ENCODE measurements at regions not wholly inside any gene's neighbourhood (a gene's known extent, or its start where the extent isn't known, plus 50 kb on each side); places are given as distances from the start of the nearest gene placed in this dataset.
"Not testable (repeated sequence)": the region's sequence is repeated elsewhere in the genome, so short reads cannot be mapped to it uniquely, and the experiment has no call there.

- Histone ChIP-seq H3K9ac (no peak overlapping the region), H3K36me3 (ENCODE audit: control insufficient read depth, insufficient read depth, low read length) (no peaks in the 10 kb centered on the region), H3K4me1 (no peaks in the 10 kb centered on the region), H3K27me3 (ENCODE audit: control insufficient read depth, insufficient read depth, low read length) (no peaks in the 10 kb centered on the region), H3K4me3 (ENCODE audit: low read depth, low read length) (no peak overlapping the region), H3K4me2 (ENCODE audit: low read length) (no peak overlapping the region), H3K27ac (no peak overlapping the region), H3K79me2 (no peaks in the 10 kb centered on the region), H2AFZ (no peak overlapping the region), H3K9me3 (ENCODE audit: control insufficient read depth, low read length) (no peaks in the 10 kb centered on the region)
- TF ChIP-seq, protein P1, sequence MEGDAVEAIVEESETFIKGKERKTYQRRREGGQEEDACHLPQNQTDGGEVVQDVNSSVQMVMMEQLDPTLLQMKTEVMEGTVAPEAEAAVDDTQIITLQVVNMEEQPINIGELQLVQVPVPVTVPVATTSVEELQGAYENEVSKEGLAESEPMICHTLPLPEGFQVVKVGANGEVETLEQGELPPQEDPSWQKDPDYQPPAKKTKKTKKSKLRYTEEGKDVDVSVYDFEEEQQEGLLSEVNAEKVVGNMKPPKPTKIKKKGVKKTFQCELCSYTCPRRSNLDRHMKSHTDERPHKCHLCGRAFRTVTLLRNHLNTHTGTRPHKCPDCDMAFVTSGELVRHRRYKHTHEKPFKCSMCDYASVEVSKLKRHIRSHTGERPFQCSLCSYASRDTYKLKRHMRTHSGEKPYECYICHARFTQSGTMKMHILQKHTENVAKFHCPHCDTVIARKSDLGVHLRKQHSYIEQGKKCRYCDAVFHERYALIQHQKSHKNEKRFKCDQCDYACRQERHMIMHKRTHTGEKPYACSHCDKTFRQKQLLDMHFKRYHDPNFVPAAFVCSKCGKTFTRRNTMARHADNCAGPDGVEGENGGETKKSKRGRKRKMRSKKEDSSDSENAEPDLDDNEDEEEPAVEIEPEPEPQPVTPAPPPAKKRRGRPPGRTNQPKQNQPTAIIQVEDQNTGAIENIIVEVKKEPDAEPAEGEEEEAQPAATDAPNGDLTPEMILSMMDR (IDR thresholded peaks at IDR 0.05), result no peak
Measured at GRCh38 chr13:73815796-73816195, 318.4 kb downstream of the KLF12 start.

DNA sequence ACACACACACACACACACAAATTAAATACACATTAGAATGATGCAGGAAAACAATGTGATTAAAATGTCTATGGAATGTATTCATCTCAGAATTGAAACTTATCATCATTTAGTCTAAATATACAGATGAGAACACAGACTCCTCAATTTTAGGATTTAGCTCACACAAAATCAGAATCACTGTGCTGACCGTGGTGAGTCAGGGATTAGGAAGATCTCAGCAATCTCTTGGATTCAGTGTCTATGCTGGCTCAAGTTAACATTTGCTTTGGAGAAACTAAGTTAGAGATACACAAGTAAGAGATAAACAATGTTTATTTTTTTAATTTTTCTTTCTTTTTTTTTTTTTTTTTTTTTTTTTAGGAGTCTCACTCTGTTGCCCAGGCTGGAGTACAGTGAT is 323.6 kb downstream of the KLF12 start:
- no peaks in the 10 kb centered on the region for H3K79me2 ChIP-seq
- H3K27ac ChIP-seq, result no peak overlapping the region
- no peak overlapping the region for H3K9ac ChIP-seq
- H3K4me2 ChIP-seq (ENCODE audit: low read length), result no peak overlapping the region
- TF ChIP-seq, protein P1 (IDR thresholded peaks at IDR 0.05), result no peak
- no peaks in the 10 kb centered on the region for H3K4me1 ChIP-seq
- no peaks in the 10 kb centered on the region for H3K27me3 ChIP-seq (ENCODE audit: control insufficient read depth, insufficient read depth, low read length)
- no peaks in the 10 kb centered on the region for H3K36me3 ChIP-seq (ENCODE audit: control insufficient read depth, insufficient read depth, low read length)
- no peak overlapping the region for H3K4me3 ChIP-seq (ENCODE audit: low read depth, low read length)
- no peaks in the 10 kb centered on the region for H3K9me3 ChIP-seq (ENCODE audit: control insufficient read depth, low read length)
- no peak overlapping the region for H2AFZ ChIP-seq

DNA sequence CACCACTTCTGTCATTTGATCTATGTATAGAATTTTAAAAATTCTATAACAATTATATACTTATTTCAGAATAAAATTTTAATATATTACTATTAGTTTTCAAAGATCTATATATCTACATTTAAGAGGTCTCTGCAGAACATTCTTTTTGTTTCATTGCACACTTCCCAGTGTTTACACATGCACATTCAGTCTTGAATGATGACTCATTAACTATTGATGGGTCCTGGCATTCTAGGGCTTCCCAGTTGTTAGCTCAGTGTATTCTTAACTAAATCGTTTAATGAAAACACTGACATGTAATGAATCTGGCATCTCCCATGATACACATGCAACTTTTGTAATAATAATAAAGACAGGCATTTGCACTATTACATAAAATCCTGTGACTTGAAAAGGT is 324.6 kb downstream of the KLF12 start:
- Histone ChIP-seq H3K27me3 (ENCODE audit: control insufficient read depth, insufficient read depth, low read length) (no peaks in the 10 kb centered on the region), H3K36me3 (ENCODE audit: control insufficient read depth, insufficient read depth, low read length) (no peaks in the 10 kb centered on the region), H3K4me2 (ENCODE audit: low read length) (no peak overlapping the region), H3K9me3 (ENCODE audit: control insufficient read depth, low read length) (no peaks in the 10 kb centered on the region), H2AFZ (no peak overlapping the region), H3K9ac (no peak overlapping the region), H3K4me1 (no peaks in the 10 kb centered on the region), H3K4me3 (ENCODE audit: low read depth, low read length) (no peak overlapping the region), H3K79me2 (no peaks in the 10 kb centered on the region), H3K27ac (no peak overlapping the region)
- TF ChIP-seq, protein P1 (IDR thresholded peaks at IDR 0.05), result no peak

- H3K27me3 ChIP-seq (ENCODE audit: control insufficient read depth, insufficient read depth, low read length), result no peaks in the 10 kb centered on the region
- H3K27ac ChIP-seq, result no peak overlapping the region
- TF ChIP-seq, protein P1 (IDR thresholded peaks at IDR 0.05), result no peak
Measured at GRCh38 chr13:73808318-73808717, 325.9 kb downstream of the KLF12 start.

GRCh38 chr13:73805326-73805958 is 328.8 kb downstream of the KLF12 start:
- not testable (repeated sequence) for H3K4me1 ChIP-seq; H3K9me3 ChIP-seq (ENCODE audit: control insufficient read depth, low read length); H2AFZ ChIP-seq; H3K27ac ChIP-seq; H3K36me3 ChIP-seq (ENCODE audit: control insufficient read depth, insufficient read depth, low read length); H3K9ac ChIP-seq; H3K4me2 ChIP-seq (ENCODE audit: low read length); H3K4me3 ChIP-seq (ENCODE audit: low read depth, low read length); H3K79me2 ChIP-seq; H3K27me3 ChIP-seq (ENCODE audit: control insufficient read depth, insufficient read depth, low read length)

More at GRCh38 chr13:73808318-73808717, 325.9 kb downstream of the KLF12 start:
- no peak overlapping the region for H2AFZ ChIP-seq
- no peak overlapping the region for H3K4me3 ChIP-seq (ENCODE audit: low read depth, low read length)
- H3K4me1 ChIP-seq, result no peaks in the 10 kb centered on the region
- H3K36me3 ChIP-seq (ENCODE audit: control insufficient read depth, insufficient read depth, low read length), result no peaks in the 10 kb centered on the region
- H3K4me2 ChIP-seq (ENCODE audit: low read length), result no peak overlapping the region
- H3K9me3 ChIP-seq (ENCODE audit: control insufficient read depth, low read length), result no peaks in the 10 kb centered on the region
- no peaks in the 10 kb centered on the region for H3K79me2 ChIP-seq
- H3K9ac ChIP-seq, result no peak overlapping the region
